PFSK-1 (cell line): ENCODE measurements at regions not wholly inside any gene's neighbourhood (a gene's known extent, or its start where the extent isn't known, plus 50 kb on each side); places are given as distances from the start of the nearest gene placed in this dataset.

Experiments used
- POLR2AphosphoS5 ChIP-seq: IDR thresholded peaks from 2 replicates; pipeline ENCODE4 v1.6.1; 2012; ENCODE audit warnings: low read depth, mild to moderate bottlenecking, control low read depth, low read length, moderate library complexity
- TAF1 ChIP-seq: IDR thresholded peaks from 2 replicates; pipeline ENCODE4 v1.6.1; 2012; ENCODE audit warnings: low read length, control low read depth, borderline replicate concordance; ENCODE audit not compliant: insufficient read depth

GRCh38 chr10:124180947-124181549 is 87.7 kb upstream of the CHST15 start:
- TF ChIP-seq TAF1 (no peak), POLR2AphosphoS5 (no peak)
